ENCODE measurements at regions not wholly inside any gene's neighbourhood (a gene's known extent, or its start where the extent isn't known, plus 50 kb on each side); places are given as distances from the start of the nearest gene placed in this dataset.

GRCh38 chr9:14391620-14392019 is 77.7 kb upstream of the NFIB start:
- no peak for DNase-seq

DNA sequence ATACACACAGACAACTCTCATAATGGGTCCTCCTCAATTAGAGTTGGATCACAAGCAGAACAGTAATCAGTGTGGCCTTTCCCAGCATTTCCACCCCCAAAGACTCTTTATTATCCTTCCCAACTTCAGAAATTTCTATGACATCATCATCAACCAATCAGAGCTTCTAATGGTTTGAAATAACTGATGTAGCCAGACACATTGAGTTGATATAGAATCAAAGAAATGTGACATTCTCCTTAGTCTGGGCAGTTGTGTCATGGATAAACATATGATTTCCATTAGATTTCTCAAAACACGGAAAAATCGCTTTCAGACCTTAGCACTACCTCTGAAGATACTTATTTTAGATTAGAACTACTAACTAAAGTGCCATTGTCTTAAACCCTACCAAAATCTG is 75.7 kb upstream of the NFIB start:
- DNase-seq: no peak

DNA sequence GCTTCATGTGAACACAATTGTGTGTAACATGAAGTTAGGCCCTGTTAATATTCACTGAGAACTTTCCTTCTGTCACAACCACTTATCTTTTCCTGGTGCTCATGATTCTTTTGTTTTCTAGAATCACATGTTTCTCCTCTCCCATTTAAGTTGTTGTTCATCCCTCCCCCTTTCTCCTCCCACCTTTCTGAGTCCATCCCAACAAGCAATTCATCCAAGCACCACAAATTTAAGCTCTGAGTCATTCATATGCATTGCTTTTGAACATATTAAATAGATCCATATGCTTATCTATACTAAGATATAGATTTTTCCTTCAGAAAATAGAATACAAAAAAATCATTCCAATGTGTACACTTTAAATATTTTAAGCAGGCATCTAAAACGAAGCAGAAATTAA is 75.2 kb upstream of the NFIB start:
- DNase-seq: no peak

GRCh38 chr9:14383773-14384172 is 69.8 kb upstream of the NFIB start:
- no peak for DNase-seq

DNA sequence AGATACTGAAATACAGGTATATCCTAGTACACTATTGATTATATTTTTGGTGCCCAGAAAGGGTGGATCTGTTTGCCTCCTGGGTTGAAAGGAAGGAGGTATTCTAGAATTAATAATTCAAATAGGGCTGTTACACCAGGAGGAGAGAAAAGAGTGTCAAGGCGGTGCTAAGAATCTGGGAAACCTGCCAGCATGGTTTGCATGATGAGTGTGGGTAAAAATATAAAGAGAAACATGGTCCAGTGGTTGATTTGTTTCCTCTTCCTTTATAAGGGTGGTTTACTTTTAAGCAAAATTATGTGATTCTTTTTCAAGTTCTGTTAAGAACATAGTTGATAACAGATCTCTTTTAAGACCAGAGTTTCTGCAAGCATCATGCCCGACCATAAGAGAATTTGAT is 69.4 kb upstream of the NFIB start:
- peak; percentile 5 for DNase-seq

DNA sequence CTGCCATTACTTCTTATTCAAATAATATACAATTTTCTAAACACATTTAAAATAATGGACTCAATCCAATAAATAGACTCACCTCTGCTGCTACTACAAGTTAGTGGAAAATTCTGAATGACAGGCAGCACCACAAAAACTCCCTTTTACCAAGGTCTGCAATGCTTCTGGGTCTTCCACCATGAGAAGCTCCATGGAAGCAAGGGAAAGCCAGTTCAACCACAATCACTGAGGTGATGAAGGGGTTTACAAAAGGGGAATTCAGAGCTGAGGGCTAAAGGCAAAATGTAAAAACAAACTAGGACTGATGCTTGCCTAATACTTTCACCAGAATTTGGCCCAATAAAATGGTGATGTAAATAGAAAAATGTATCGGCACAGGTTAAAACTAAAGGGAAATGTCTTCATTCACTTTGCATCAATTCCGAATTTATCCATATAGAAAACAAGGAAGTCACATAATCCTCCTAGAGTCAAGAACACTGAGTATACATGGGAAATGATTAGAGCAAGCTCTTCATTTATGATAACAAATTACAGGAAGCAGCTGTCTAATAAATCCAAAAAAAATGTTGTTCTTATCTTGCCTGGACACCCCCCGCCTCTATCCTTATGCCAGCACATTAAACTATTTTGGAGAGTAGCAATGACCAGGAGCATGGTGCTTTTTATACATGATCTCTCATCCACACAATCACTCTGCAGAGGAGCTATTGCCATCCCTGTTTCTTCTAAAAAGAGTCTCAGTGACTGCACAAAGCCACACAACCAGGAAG is 66.3 kb upstream of the NFIB start:
- DNase-seq: no peak

DNA sequence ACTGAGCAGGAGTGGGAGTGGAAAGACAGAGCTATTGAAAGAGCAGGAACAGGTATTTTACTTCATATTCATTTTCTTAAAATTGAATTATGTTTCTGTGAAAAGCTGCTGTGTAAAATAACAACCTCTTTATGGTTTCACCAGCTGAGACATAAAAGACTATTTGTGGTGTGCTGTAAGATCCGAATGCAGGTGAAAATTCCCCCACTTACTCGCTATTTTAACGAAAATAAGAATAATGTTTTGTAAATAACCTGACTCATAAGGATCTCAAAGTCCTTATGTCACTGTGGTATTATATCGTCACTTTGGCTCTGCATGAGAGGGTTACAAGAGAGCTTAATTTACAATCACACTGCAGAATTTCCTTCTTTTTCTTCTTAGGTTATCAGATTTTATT is 65.3 kb upstream of the NFIB start:
- DNase-seq: no peak

DNA sequence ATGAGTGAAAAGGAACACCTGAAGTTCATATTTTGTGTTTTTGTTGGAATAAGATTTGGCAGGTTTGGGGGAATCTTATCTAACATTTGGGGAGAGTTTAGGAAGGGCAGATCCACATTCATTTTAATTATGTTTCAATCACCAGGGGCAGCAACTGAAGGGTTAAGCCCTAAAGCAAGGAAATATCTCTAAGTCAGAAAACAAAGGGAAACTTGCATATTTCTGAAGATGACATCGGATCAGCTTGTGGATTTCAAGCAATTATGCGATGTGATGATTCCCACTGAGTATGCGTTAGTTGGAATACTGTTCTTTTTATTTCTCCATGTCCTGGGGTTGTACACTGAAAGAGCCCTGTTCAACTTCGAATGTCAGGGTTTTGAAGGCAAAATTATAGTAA is 59.8 kb upstream of the NFIB start:
- DNase-seq: no peak

GRCh38 chr9:14373336-14373666 is 59.4 kb upstream of the NFIB start:
- DNase-seq: no peak

GRCh38 chr9:14372437-14373335 is 58.7 kb upstream of the NFIB start:
- peak; percentile 84 for DNase-seq

- DNase-seq: no peak
These were observed 55.1 kb upstream of the NFIB start for GRCh38 chr9:14369011-14369410.

DNA sequence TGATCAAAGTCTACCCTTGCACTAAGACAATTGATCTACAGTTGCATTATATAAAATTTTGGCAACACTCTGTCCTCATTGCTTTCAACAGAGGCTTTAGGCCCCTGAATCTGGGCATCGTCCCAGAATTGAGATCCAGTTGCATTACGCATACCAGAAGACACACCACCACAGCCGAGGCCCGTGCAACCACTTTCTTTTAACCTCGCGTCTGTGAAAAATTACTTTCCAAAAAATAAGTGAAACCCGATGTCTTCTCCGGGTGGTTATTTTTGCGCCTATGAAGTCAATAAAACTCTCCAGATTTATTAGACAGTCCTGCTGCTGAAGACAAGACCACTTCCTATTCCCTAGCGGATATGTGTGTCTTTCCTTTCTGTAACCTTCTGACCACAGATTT is 52.1 kb upstream of the NFIB start:
- peak; percentile 95 for DNase-seq

- no peak for DNase-seq
These were observed 51.7 kb upstream of the NFIB start for GRCh38 chr9:14365670-14366069.
